H1 (cell line): ENCODE measurements at regions not wholly inside any gene's neighbourhood (a gene's known extent, or its start where the extent isn't known, plus 50 kb on each side); places are given as distances from the start of the nearest gene placed in this dataset.

ENCODE experiments used
- BRCA1 ChIP-seq: IDR thresholded peaks from 2 replicates; pipeline ENCODE4 v1.6.1; 2012; ENCODE audit warnings: low read depth, low read length, improper control_type of control experiment
- RFX5 ChIP-seq: IDR thresholded peaks from 2 replicates; pipeline ENCODE4 v1.6.1; 2011; ENCODE audit warnings: low read depth, low read length, improper control_type of control experiment, borderline replicate concordance

GRCh38 chr1:187692799-187693198, 864.0 kb downstream of the PLA2G4A start (continued):
- TF ChIP-seq RFX5 (no peak), BRCA1 (no peak)
